GM04503 (cell line): ENCODE measurements at regions not wholly inside any gene's neighbourhood (a gene's known extent, or its start where the extent isn't known, plus 50 kb on each side); places are given as distances from the start of the nearest gene placed in this dataset.
"Not testable (repeated sequence)": the region's sequence is repeated elsewhere in the genome, so short reads cannot be mapped to it uniquely, and the experiment has no call there.

Source experiments
- DNase-seq: peaks from one replicate; pipeline ENCODE4 v3.0.0-alpha.2; 2012; ENCODE audit warnings: low read depth

- DNase-seq, result no peak
Measured at GRCh38 chr15:96470681-96471310, 140.3 kb downstream of the NR2F2 start.

- DNase-seq, result no peak
Measured at GRCh38 chr15:96472681-96473080, 142.2 kb downstream of the NR2F2 start.

GRCh38 chr15:96473556-96473955, 143.1 kb downstream of the NR2F2 start:
- DNase-seq, result no peak

GRCh38 chr15:96474231-96474664, 143.7 kb downstream of the NR2F2 start:
- no peak for DNase-seq

- no peak for DNase-seq
Measured at GRCh38 chr15:96477227-96477626, 146.7 kb downstream of the NR2F2 start.

- not testable (repeated sequence) for DNase-seq
Measured at GRCh38 chr15:96484412-96484811, 153.9 kb downstream of the NR2F2 start.

GRCh38 chr15:96484830-96485229, 154.3 kb downstream of the NR2F2 start:
- no peak for DNase-seq

GRCh38 chr15:96487245-96487644, 156.7 kb downstream of the NR2F2 start:
- DNase-seq, result no peak

- not testable (repeated sequence) for DNase-seq
Measured at GRCh38 chr15:96491066-96491699, 160.7 kb downstream of the NR2F2 start.

GRCh38 chr15:96491700-96492644, 161.5 kb downstream of the NR2F2 start:
- DNase-seq, result not testable (repeated sequence)

- DNase-seq, result no peak
Measured at GRCh38 chr15:96494505-96494904, 164.0 kb downstream of the NR2F2 start.

GRCh38 chr15:96495386-96495785, 164.9 kb downstream of the NR2F2 start:
- DNase-seq, result no peak

GRCh38 chr15:96497951-96498350, 167.5 kb downstream of the NR2F2 start:
- DNase-seq, result no peak

- no peak for DNase-seq
Measured at GRCh38 chr15:96500508-96500907, 170.0 kb downstream of the NR2F2 start.

GRCh38 chr15:96501362-96501761, 170.9 kb downstream of the NR2F2 start:
- no peak for DNase-seq

- DNase-seq, result no peak
Measured at GRCh38 chr15:96502196-96502595, 171.7 kb downstream of the NR2F2 start.

- DNase-seq, result no peak
Measured at GRCh38 chr15:96503276-96503675, 172.8 kb downstream of the NR2F2 start.

- no peak for DNase-seq
Measured at GRCh38 chr15:96504371-96504770, 173.9 kb downstream of the NR2F2 start.

- no peak for DNase-seq
Measured at GRCh38 chr15:96505014-96505413, 174.5 kb downstream of the NR2F2 start.

- no peak for DNase-seq
Measured at GRCh38 chr15:96514607-96515285, 184.2 kb downstream of the NR2F2 start.

GRCh38 chr15:96515371-96515770, 184.9 kb downstream of the NR2F2 start:
- no peak for DNase-seq

- DNase-seq, result no peak
Measured at GRCh38 chr15:96521386-96521785, 190.9 kb downstream of the NR2F2 start.
